Esophagus squamous epithelium (tissue), 5 donors: ENCODE measurements at regions not wholly inside any gene's neighbourhood (a gene's known extent, or its start where the extent isn't known, plus 50 kb on each side); places are given as distances from the start of the nearest gene placed in this dataset.

ENCODE experiments used
- DNase-seq: peaks from one replicate; lab custom pipeline; 2025; lab: John Stamatoyannopoulos, UW
- H3K27ac ChIP-seq, 4 donors: fragments of 200-600 bp; sonication (generic); one replicate each; pipeline ENCODE4 v1.5.1; 2016 to 2019; ENCODE audit warnings: mild to moderate bottlenecking in 1 of 4
- H3K27me3 ChIP-seq, 4 donors: fragments of 200-600 bp; sonication (generic); 1 replicate in 3 of 4; 2 replicates in 1 of 4; pipeline versions ENCODE4 v1.5.1 to v1.6.0; 2017 to 2021; ENCODE audit warnings: antibody characterized with exemption in 1 of 4
- H3K36me3 ChIP-seq, 3 donors: fragments of 200-600 bp; sonication (generic); one replicate each; pipeline ENCODE4 v1.5.1; 2016 to 2019
- H3K4me1 ChIP-seq, 3 donors: fragments of 200-600 bp; sonication (generic); one replicate each; pipeline ENCODE4 v1.5.1; 2017 to 2019
- H3K4me3 ChIP-seq, 4 donors: fragments of 200-600 bp; sonication (generic); 1 replicate in 3 of 4; 2 replicates in 1 of 4; pipeline ENCODE4 v1.5.1; 2016 to 2019; ENCODE audit warnings: mild to moderate bottlenecking in 2 of 4, moderate library complexity in 1 of 4
- H3K9me3 ChIP-seq, 3 donors: fragments of 200-600 bp; sonication (generic); one replicate each; pipeline ENCODE4 v1.5.1; 2016 to 2019
- POLR2A ChIP-seq, 4 donors: fragments of 450-650 bp; IDR thresholded peaks; one replicate each; pipeline ENCODE4 v1.6.1; 2017; ENCODE audit warnings: antibody characterized with exemption in 4 of 4, mild to moderate bottlenecking in 4 of 4, moderate library complexity in 3 of 4
- WGBS, 2 donors: methylation state at CpG; one replicate each; pipeline ENCODE4 v1.1.5; 2018; 5-methylcytosine and 5-hydroxymethylcytosine counted together
- intact Hi-C: fragments of 100-400 bp; cut with DNase I; formaldehyde crosslinking; loops from one replicate; pipeline ENCODE4 v1.15.0; 2022
- TF ChIP-seq, protein P1 (sequence below), 6 experiments: fragments of 450-650 bp in 4 of 6; fragments of 200-600 bp in 2 of 6; sonication (generic) in 2 of 6; IDR thresholded peaks; one replicate each; pipeline ENCODE4 v1.5.1; 2016 to 2019; ENCODE audit warnings: antibody characterized with exemption in 6 of 6, mild to moderate bottlenecking in 4 of 6, moderate library complexity in 4 of 6
- donor health status: DM: yes; HTN: yes; CAD: no.

DNA sequence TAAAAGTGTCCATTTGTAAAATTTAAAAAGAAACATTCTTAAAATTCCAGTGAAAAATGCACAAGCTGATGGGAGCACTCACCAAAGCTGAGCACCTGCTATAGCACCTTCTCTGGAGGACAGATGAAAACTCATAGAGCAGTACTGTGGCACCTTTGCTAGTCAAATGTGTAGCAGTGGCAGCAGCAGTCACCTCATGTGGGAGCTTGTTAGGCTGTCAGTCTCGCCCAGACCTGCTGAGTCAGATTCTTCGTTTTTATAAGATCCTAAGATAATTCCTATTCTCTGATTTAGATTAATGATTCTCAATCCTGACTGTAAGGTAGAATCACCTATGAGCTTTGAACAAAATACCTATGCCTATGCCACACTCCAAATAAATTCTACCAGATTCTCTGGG, 325.8 kb downstream of the RPL10L start:
- H3K4me3 ChIP-seq: no peak overlapping the region
- no peaks in the 10 kb centered on the region for H3K9me3 ChIP-seq
- WGBS, 2 donors: 42 to 43% methylated on average over 2 of the region's 2 CpGs
- TF ChIP-seq, protein P1, sequence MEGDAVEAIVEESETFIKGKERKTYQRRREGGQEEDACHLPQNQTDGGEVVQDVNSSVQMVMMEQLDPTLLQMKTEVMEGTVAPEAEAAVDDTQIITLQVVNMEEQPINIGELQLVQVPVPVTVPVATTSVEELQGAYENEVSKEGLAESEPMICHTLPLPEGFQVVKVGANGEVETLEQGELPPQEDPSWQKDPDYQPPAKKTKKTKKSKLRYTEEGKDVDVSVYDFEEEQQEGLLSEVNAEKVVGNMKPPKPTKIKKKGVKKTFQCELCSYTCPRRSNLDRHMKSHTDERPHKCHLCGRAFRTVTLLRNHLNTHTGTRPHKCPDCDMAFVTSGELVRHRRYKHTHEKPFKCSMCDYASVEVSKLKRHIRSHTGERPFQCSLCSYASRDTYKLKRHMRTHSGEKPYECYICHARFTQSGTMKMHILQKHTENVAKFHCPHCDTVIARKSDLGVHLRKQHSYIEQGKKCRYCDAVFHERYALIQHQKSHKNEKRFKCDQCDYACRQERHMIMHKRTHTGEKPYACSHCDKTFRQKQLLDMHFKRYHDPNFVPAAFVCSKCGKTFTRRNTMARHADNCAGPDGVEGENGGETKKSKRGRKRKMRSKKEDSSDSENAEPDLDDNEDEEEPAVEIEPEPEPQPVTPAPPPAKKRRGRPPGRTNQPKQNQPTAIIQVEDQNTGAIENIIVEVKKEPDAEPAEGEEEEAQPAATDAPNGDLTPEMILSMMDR (IDR thresholded peaks at IDR 0.05): no peak
- TF ChIP-seq POLR2A (IDR thresholded peaks at IDR 0.05): no peak
- intact Hi-C loops: no loop called here
- DNase-seq: no peak
- H3K27me3 ChIP-seq: no peaks in the 10 kb centered on the region
- no peaks in the 10 kb centered on the region for H3K36me3 ChIP-seq
- no peaks in the 10 kb centered on the region for H3K4me1 ChIP-seq
- no peak overlapping the region for H3K27ac ChIP-seq

DNA sequence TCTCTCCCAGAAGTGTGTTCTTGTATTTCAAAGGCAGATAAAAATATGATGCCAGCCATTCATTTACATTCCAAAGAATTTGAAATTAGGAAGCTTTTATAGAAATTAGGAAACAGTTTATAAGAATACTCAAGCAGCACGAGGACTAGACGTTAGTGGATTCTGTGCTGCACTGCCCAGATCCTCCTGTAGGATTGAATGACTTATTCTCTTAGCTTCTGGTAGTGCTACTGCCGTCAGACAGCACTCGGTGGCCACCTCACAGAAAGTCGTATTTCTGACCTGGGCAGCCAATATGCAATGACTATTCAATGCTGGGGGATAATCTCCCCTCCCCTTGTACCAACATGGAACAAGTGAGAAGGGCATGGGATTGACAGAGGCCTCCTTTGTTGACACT, 326.4 kb downstream of the RPL10L start:
- intact Hi-C loops: no loop called here
- Histone ChIP-seq H3K4me1 (no peaks in the 10 kb centered on the region), H3K27me3 (no peaks in the 10 kb centered on the region), H3K9me3 (no peaks in the 10 kb centered on the region), H3K4me3 (no peak overlapping the region), H3K27ac (no peak overlapping the region), H3K36me3 (no peaks in the 10 kb centered on the region)
- TF ChIP-seq, protein P1 (IDR thresholded peaks at IDR 0.05): no peak
- no peak for TF ChIP-seq POLR2A (IDR thresholded peaks at IDR 0.05)
- WGBS, 2 donors: 62 to 74% methylated on average over 5 of the region's 5 CpGs
- DNase-seq: no peak

DNA sequence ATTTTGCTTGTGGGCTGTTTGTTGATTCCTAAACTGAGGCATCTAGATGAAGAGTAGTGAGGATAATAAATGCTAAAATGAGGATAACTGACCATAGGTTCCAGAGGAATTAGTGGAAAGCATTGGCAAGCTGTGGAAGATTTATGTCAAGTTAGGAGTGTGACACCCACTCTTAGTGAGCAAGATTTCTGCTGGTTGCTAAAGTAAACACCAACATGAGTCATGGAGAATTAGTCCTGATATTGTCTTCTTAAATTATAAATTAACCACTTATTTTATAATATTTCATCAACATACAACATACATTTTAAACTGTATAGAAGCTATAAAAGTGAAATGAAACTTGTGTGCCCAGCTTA, 328.2 kb downstream of the RPL10L start:
- Histone ChIP-seq H3K9me3 (no peaks in the 10 kb centered on the region), H3K27ac (no peak overlapping the region), H3K36me3 (no peaks in the 10 kb centered on the region), H3K4me1 (no peaks in the 10 kb centered on the region), H3K4me3 (no peak overlapping the region), H3K27me3 (no peaks in the 10 kb centered on the region)
- DNase-seq: no peak
- intact Hi-C loops: no loop called here
- TF ChIP-seq, protein P1 (IDR thresholded peaks at IDR 0.05): no peak
- TF ChIP-seq POLR2A (IDR thresholded peaks at IDR 0.05): no peak

DNA sequence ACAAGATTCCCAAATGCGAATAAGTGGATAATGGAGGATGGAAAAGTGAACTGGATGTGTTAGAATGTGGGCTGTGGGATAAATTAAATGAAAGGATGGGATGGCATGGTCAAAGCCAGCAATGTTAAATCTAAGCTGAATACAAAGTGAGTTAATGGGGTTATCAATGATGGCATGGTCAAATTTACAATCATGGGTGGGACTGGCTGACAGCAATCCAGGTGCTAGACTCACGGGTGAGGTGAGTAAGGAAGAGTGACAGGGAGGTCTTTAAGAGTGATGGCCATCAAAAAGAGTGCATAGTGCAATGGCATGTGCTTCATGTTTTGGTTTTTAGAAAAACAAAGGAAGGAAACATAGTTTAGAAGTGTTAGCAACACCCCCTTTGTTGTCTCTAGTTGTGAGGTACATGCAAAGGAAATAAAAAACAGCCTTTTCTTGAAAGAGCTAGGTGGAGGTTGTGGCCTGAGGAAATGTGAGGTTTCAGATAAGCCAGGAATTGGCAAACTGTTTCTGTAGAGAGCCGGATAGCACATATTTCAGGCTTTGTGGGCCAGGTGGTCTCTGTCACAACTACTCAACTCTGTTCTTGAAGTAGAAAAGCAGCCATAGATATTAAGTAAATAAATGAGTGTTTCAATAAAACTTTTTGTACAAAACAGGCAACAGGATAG, 328.7 kb downstream of the RPL10L start:
- no peak overlapping the region for H3K27ac ChIP-seq
- 39 to 46% methylated on average over 3 of the region's 3 CpGs for WGBS, 2 donors
- TF ChIP-seq, protein P1 (IDR thresholded peaks at IDR 0.05): no peak
- no peak for TF ChIP-seq POLR2A (IDR thresholded peaks at IDR 0.05)
- no peaks in the 10 kb centered on the region for H3K27me3 ChIP-seq
- no peaks in the 10 kb centered on the region for H3K36me3 ChIP-seq
- no peaks in the 10 kb centered on the region for H3K9me3 ChIP-seq
- H3K4me3 ChIP-seq: no peak overlapping the region
- no peaks in the 10 kb centered on the region for H3K4me1 ChIP-seq
- intact Hi-C loops: no loop called here
- DNase-seq: no peak

DNA sequence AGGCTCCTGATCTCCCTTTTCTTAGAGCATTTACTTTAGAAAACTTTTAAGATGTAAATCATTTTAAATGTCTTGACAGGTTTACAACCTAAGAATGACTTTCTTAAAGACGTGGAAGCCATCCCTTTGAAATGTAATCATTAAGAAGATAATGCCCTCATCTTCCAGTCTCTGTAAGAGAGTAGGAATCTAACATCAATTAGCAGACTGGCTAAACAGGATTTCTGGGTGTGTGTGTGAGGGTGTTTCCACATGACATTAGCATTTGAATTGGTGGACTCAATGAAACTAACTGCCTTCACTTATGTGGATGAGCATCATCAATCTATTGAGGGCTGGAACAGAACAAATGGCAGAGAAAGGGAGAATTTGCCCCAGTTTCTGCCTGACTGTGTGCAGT, 329.5 kb downstream of the RPL10L start:
- whole genome bisulfite sequencing, 2 donors: 22 to 30% methylated on average over 1 of the region's 1 CpG
- H3K4me3 ChIP-seq: no peak overlapping the region
- H3K36me3 ChIP-seq: no peaks in the 10 kb centered on the region
- DNase-seq: no peak
- no peaks in the 10 kb centered on the region for H3K4me1 ChIP-seq
- no peak overlapping the region for H3K27ac ChIP-seq
- intact Hi-C loops: no loop called here
- no peaks in the 10 kb centered on the region for H3K27me3 ChIP-seq
- no peak for TF ChIP-seq POLR2A (IDR thresholded peaks at IDR 0.05)
- TF ChIP-seq, protein P1 (IDR thresholded peaks at IDR 0.05): no peak
- H3K9me3 ChIP-seq: no peaks in the 10 kb centered on the region
